ENCODE measurements at regions not wholly inside any gene's neighbourhood (a gene's known extent, or its start where the extent isn't known, plus 50 kb on each side); places are given as distances from the start of the nearest gene placed in this dataset.
A peak's percentile ranks its signal among the peaks of the same experiment; 100 is the strongest.

GRCh38 chr3:44179246-44179645 is 62.4 kb upstream of the TOPAZ1 start:
- no peak for DNase-seq
- Histone ChIP-seq H2BK20ac (ENCODE audit: low read depth, low read length, poor library complexity, severe bottlenecking) (no peak overlapping the region), H3K18ac (ENCODE audit: insufficient read length, low read depth, low read length) (no peak overlapping the region), H3K9ac (ENCODE audit: extremely low read depth, insufficient read length, low read length) (no peak overlapping the region), H3K23me2 (ENCODE audit: insufficient read length, low read depth, low read length, poor library complexity, severe bottlenecking) (no peaks in the 10 kb centered on the region), H3K4me2 (ENCODE audit: insufficient read depth, insufficient read length, low read length) (no peak overlapping the region), H2BK12ac (ENCODE audit: insufficient read length, low read depth, low read length) (no peak overlapping the region), H3T11ph (ENCODE audit: low read length) (no peak overlapping the region), H2AK5ac (ENCODE audit: insufficient read length, low read length) (no peak overlapping the region), H2BK5ac (ENCODE audit: insufficient read length, low read length) (no peak overlapping the region), H2BK120ac (ENCODE audit: low read depth, low read length, poor library complexity, severe bottlenecking) (no peak overlapping the region), H3K79me1 (ENCODE audit: insufficient read depth, low read depth, low read length, poor library complexity, severe bottlenecking) (no peaks in the 10 kb centered on the region), H3K79me2 (ENCODE audit: insufficient read depth, low read length) (no peaks in the 10 kb centered on the region), H3K23ac (ENCODE audit: insufficient read length, low read depth, low read length) (no peak overlapping the region), H3K27ac (ENCODE audit: insufficient read length, low read depth, low read length) (no peak overlapping the region), H3K9me3 (ENCODE audit: control insufficient read depth, low read depth, low read length) (no peaks in the 10 kb centered on the region), H3K4ac (ENCODE audit: low read depth, low read length) (no peak overlapping the region), H4K5ac (ENCODE audit: insufficient read length, low read depth, low read length) (no peak overlapping the region), H4K91ac (ENCODE audit: insufficient read length, low read depth, low read length) (no peak overlapping the region), H2AFZ (ENCODE audit: low read length) (no peak overlapping the region), H4K8ac (replicated peaks; ENCODE audit: insufficient read length, low read depth, low read length) (no peak overlapping the region), H3K4me1 (ENCODE audit: insufficient read depth, low read length) (no peaks in the 10 kb centered on the region), H3K14ac (ENCODE audit: insufficient read depth, low read length) (0 out of 2 replicates have a peak overlapping the region, but pooled peaks have one; percentile 39), H3K56ac (ENCODE audit: insufficient read length, low read depth, low read length) (no peak overlapping the region), H2BK15ac (ENCODE audit: low read depth, low read length) (no peak overlapping the region), H4K20me1 (ENCODE audit: control insufficient read depth, insufficient read depth, insufficient read length) (peaks cover 3% of the 10 kb centered on the region), H3K27me3 (ENCODE audit: insufficient read depth, low read length) (no peaks in the 10 kb centered on the region)
- Mint-ChIP-seq H3K4me3 (no peak overlapping the region), H3K27ac (no peak overlapping the region), H3K9me3 (no peaks in the 10 kb centered on the region), H3K27me3 (ENCODE audit: low read depth) (peaks cover 3% of the 10 kb centered on the region; the same call in 1 of the 2 replicates), H3K4me1 (peaks cover 1 to 2% of the 10 kb centered on the region in 2 experiments; a peak in 2 of 4 replicates), H3K36me3 (ENCODE audit: insufficient read depth in 1 of 3, low read depth in 3 of 3) (no peaks in the 10 kb centered on the region)
- no peak for TF ChIP-seq CTCF (conservative IDR thresholded peaks at IDR 0.05)
- no CpG with 5 or more reads among the region's 4 CpGs for WGBS (ENCODE audit: extremely low coverage, insufficient read length, low lambda C conversion rate)

Measured in H9 (cell line).